Liver (tissue), 8 donors: ENCODE measurements at regions not wholly inside any gene's neighbourhood (a gene's known extent, or its start where the extent isn't known, plus 50 kb on each side); places are given as distances from the start of the nearest gene placed in this dataset.

Experiments
- DNase-seq: peaks from one replicate; pipeline ENCODE4 v3.0.0-alpha.2; 2017; ENCODE audit warnings: low spot score
- H3K27ac ChIP-seq, 2 donors: one replicate each; pipeline ENCODE4 v1.7.0; 2013; ENCODE audit warnings: inconsistent platforms in 2 of 2, low read length in 2 of 2, control low read depth in 1 of 2, low read depth in 1 of 2, mild to moderate bottlenecking in 1 of 2
- H3K27me3 ChIP-seq, 4 donors: one replicate each; pipeline versions ENCODE4 v1.6.1 to v1.7.0; 2013; ENCODE audit warnings: low read length in 3 of 4, inconsistent platforms in 1 of 4, mild to moderate bottlenecking in 1 of 4, moderate library complexity in 1 of 4; ENCODE audit not compliant: control insufficient read depth in 4 of 4, insufficient read depth in 4 of 4
- H3K36me3 ChIP-seq, 4 donors: one replicate each; pipeline versions ENCODE4 v1.6.1 to v1.7.0; 2013; ENCODE audit warnings: low read length in 3 of 4, mild to moderate bottlenecking in 3 of 4, low read depth in 1 of 4, moderate library complexity in 1 of 4; ENCODE audit not compliant: control insufficient read depth in 4 of 4, insufficient read depth in 3 of 4
- H3K4me1 ChIP-seq, 4 donors: one replicate each; pipeline versions ENCODE4 v1.6.1 to v1.7.0; 2013; ENCODE audit warnings: low read length in 3 of 4, mild to moderate bottlenecking in 3 of 4, moderate library complexity in 1 of 4; ENCODE audit not compliant: control insufficient read depth in 4 of 4, insufficient read depth in 4 of 4
- H3K4me3 ChIP-seq, 3 donors: one replicate each; pipeline versions ENCODE4 v1.6.1 to v1.7.0; 2013; ENCODE audit warnings: low read length in 3 of 3, control low read depth in 1 of 3, low read depth in 1 of 3, mild to moderate bottlenecking in 1 of 3
- H3K9ac ChIP-seq, 2 donors: one replicate each; pipeline ENCODE4 v1.7.0; 2013; ENCODE audit warnings: low read length in 2 of 2, mild to moderate bottlenecking in 2 of 2, moderate library complexity in 2 of 2, control low read depth in 1 of 2, low read depth in 1 of 2
- H3K9me3 ChIP-seq, 4 donors: one replicate each; pipeline versions ENCODE4 v1.6.1 to v1.7.0; 2013; ENCODE audit warnings: low read length in 3 of 4; ENCODE audit not compliant: control insufficient read depth in 4 of 4
- EGR1 ChIP-seq, 2 donors: IDR thresholded peaks; 2 replicates each; pipeline ENCODE4 v1.6.1; 2016 to 2018; ENCODE audit warnings: antibody characterized with exemption in 2 of 2, low read depth in 2 of 2
- FOXA1 ChIP-seq: IDR thresholded peaks from 2 replicates; pipeline ENCODE4 v1.6.1; 2016; ENCODE audit warnings: antibody characterized with exemption
- FOXA2 ChIP-seq: IDR thresholded peaks from 2 replicates; pipeline ENCODE4 v1.6.1; 2016; ENCODE audit warnings: antibody characterized with exemption
- GABPA ChIP-seq, 2 donors: IDR thresholded peaks in 1 of 2; conservative IDR thresholded peaks in 1 of 2; 2 replicates each; pipeline ENCODE4 v1.6.1; 2016; ENCODE audit warnings: antibody characterized with exemption in 2 of 2, mild to moderate bottlenecking in 1 of 2, moderate library complexity in 1 of 2
- HNF4A ChIP-seq, 2 donors: conservative IDR thresholded peaks; 2 replicates each; pipeline ENCODE4 v1.6.1; 2016; ENCODE audit warnings: antibody characterized with exemption in 2 of 2, mild to moderate bottlenecking in 2 of 2
- HNF4G ChIP-seq: IDR thresholded peaks from 2 replicates; pipeline ENCODE4 v1.6.1; 2016; ENCODE audit warnings: antibody characterized with exemption
- JUND ChIP-seq, 2 donors: IDR thresholded peaks; 2 replicates each; pipeline ENCODE4 v1.6.1; 2016; ENCODE audit warnings: antibody characterized with exemption in 2 of 2
- NR2F2 ChIP-seq: IDR thresholded peaks from 2 replicates; pipeline ENCODE4 v1.6.1; 2016; ENCODE audit warnings: antibody characterized with exemption
- RAD21 ChIP-seq, 2 donors: IDR thresholded peaks; 2 replicates each; pipeline ENCODE4 v1.6.1; 2016; ENCODE audit warnings: antibody characterized with exemption in 2 of 2, mild to moderate bottlenecking in 2 of 2
- RXRA ChIP-seq, 2 donors: IDR thresholded peaks; 2 replicates each; pipeline ENCODE4 v1.6.1; 2017 to 2018; ENCODE audit warnings: antibody characterized with exemption in 2 of 2, mild to moderate bottlenecking in 1 of 2
- SP1 ChIP-seq: IDR thresholded peaks from 2 replicates; pipeline ENCODE4 v1.6.1; 2018; ENCODE audit warnings: antibody characterized with exemption, mild to moderate bottlenecking
- TAF1 ChIP-seq: conservative IDR thresholded peaks from 2 replicates; pipeline ENCODE4 v1.6.1; 2016; ENCODE audit warnings: antibody characterized with exemption, mild to moderate bottlenecking
- YY1 ChIP-seq: IDR thresholded peaks from 2 replicates; pipeline ENCODE4 v1.6.1; 2016; ENCODE audit warnings: antibody characterized with exemption, mild to moderate bottlenecking
- WGBS: extraction: QIAGEN DNeasy Blood & Tissue Kit; methylation state at CpG from one replicate; pipeline ENCODE4 v1.1.7; 2013; 5-methylcytosine and 5-hydroxymethylcytosine counted together
- TF ChIP-seq, protein P1 (sequence below): IDR thresholded peaks from 2 replicates; pipeline ENCODE4 v1.6.1; 2016; ENCODE audit warnings: antibody characterized with exemption
- TF ChIP-seq, protein P2 (sequence below): IDR thresholded peaks from 2 replicates; pipeline ENCODE4 v1.6.1; 2016; ENCODE audit warnings: antibody characterized with exemption
- TF ChIP-seq, protein P3 (sequence below): fragments of 150-350 bp; IDR thresholded peaks from 2 replicates; pipeline ENCODE4 v1.5.1; 2017; ENCODE audit warnings: improper control_type of control experiment, low read depth, low read length; ENCODE audit not compliant: missing input control
- TF ChIP-seq, protein P4 (sequence below): IDR thresholded peaks from 2 replicates; pipeline ENCODE4 v1.6.1; 2016; ENCODE audit warnings: antibody characterized with exemption
- TF ChIP-seq, protein P5 (sequence below): IDR thresholded peaks from 2 replicates; pipeline ENCODE4 v1.6.1; 2016; ENCODE audit warnings: antibody characterized with exemption, mild to moderate bottlenecking
- donor health status: healthy.
- donor health status: healthy.
- donor health status: healthy.
- donor health status: healthy.
- donor health status: healthy.

DNA sequence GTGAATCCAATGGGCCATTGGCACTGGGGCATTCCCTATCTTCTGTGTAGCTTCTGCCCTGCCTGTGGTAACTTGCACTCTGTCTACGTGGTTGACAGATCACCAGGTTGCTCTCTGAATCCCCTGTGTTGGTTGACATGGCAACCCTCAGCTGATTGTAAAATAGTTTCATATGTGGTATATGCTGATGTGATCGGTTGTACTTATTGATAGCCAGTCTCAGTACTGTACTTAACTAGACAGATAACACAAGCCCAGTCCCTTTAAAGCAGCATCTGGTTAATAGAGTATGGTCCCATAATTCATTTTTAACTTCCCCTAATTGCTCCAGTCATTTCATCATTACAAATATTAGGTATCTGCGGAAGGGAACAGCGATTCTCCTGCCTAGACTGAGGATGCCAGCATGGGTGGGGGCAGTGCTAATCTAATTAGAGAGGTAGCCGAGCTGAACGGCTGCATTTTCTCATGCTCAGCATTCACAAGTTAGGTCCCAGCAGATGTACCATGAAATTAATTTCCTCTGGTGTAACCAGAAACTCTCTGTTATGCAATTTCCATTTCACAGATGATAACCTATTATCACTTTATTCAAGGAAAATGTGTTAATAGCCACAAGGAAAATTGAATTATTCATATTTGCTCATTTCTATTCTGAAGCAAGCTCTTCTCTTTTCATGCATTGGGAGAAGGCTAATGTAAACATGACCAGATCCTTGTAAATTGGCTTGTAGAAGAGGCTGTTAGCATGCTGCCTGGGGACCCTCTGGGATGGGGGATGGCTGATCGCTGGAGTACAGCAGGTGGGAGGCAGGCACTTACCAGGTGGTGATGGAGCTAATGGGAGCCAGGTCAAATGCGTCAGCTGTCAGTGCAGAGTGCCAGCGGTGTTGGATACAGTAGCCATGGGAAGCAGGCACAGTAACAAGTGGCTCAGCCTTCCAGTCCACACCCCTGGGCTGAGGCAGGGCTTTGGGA lies 608.3 kb downstream of the GALR1 start:
- H3K27me3 ChIP-seq: no peaks in the 10 kb centered on the region

More for the DNA sequence above, 608.3 kb downstream of the GALR1 start:
- Histone ChIP-seq H3K9ac (no peak overlapping the region), H3K27ac (no peak overlapping the region), H3K36me3 (no peaks in the 10 kb centered on the region), H3K4me1 (no peaks in the 10 kb centered on the region), H3K4me3 (no peak overlapping the region), H3K9me3 (no peaks in the 10 kb centered on the region)
- TF ChIP-seq TAF1 (no peak), HNF4A (conservative IDR thresholded peaks at IDR 0.05) (no peak), RXRA (IDR thresholded peaks at IDR 0.05) (no peak), NR2F2 (no peak), GABPA (IDR thresholded peaks at IDR 0.05 in 1 of 2, conservative IDR thresholded peaks at IDR 0.05 in 1 of 2) (no peak), YY1 (no peak), SP1 (no peak), FOXA1 (no peak), RAD21 (IDR thresholded peaks at IDR 0.05) (no peak), EGR1 (IDR thresholded peaks at IDR 0.05; ENCODE audit: low read depth in 2 of 2) (no peak), JUND (IDR thresholded peaks at IDR 0.05) (no peak), FOXA2 (no peak), HNF4G (no peak)
- TF ChIP-seq, protein P1, sequence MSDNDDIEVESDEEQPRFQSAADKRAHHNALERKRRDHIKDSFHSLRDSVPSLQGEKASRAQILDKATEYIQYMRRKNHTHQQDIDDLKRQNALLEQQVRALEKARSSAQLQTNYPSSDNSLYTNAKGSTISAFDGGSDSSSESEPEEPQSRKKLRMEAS: no peak
- TF ChIP-seq, protein P2, sequence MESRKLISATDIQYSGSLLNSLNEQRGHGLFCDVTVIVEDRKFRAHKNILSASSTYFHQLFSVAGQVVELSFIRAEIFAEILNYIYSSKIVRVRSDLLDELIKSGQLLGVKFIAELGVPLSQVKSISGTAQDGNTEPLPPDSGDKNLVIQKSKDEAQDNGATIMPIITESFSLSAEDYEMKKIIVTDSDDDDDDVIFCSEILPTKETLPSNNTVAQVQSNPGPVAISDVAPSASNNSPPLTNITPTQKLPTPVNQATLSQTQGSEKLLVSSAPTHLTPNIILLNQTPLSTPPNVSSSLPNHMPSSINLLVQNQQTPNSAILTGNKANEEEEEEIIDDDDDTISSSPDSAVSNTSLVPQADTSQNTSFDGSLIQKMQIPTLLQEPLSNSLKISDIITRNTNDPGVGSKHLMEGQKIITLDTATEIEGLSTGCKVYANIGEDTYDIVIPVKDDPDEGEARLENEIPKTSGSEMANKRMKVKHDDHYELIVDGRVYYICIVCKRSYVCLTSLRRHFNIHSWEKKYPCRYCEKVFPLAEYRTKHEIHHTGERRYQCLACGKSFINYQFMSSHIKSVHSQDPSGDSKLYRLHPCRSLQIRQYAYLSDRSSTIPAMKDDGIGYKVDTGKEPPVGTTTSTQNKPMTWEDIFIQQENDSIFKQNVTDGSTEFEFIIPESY: no peak
- TF ChIP-seq, protein P3, sequence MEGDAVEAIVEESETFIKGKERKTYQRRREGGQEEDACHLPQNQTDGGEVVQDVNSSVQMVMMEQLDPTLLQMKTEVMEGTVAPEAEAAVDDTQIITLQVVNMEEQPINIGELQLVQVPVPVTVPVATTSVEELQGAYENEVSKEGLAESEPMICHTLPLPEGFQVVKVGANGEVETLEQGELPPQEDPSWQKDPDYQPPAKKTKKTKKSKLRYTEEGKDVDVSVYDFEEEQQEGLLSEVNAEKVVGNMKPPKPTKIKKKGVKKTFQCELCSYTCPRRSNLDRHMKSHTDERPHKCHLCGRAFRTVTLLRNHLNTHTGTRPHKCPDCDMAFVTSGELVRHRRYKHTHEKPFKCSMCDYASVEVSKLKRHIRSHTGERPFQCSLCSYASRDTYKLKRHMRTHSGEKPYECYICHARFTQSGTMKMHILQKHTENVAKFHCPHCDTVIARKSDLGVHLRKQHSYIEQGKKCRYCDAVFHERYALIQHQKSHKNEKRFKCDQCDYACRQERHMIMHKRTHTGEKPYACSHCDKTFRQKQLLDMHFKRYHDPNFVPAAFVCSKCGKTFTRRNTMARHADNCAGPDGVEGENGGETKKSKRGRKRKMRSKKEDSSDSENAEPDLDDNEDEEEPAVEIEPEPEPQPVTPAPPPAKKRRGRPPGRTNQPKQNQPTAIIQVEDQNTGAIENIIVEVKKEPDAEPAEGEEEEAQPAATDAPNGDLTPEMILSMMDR: no peak
- TF ChIP-seq, protein P4, sequence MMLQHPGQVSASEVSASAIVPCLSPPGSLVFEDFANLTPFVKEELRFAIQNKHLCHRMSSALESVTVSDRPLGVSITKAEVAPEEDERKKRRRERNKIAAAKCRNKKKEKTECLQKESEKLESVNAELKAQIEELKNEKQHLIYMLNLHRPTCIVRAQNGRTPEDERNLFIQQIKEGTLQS: no peak
- TF ChIP-seq, protein P5, sequence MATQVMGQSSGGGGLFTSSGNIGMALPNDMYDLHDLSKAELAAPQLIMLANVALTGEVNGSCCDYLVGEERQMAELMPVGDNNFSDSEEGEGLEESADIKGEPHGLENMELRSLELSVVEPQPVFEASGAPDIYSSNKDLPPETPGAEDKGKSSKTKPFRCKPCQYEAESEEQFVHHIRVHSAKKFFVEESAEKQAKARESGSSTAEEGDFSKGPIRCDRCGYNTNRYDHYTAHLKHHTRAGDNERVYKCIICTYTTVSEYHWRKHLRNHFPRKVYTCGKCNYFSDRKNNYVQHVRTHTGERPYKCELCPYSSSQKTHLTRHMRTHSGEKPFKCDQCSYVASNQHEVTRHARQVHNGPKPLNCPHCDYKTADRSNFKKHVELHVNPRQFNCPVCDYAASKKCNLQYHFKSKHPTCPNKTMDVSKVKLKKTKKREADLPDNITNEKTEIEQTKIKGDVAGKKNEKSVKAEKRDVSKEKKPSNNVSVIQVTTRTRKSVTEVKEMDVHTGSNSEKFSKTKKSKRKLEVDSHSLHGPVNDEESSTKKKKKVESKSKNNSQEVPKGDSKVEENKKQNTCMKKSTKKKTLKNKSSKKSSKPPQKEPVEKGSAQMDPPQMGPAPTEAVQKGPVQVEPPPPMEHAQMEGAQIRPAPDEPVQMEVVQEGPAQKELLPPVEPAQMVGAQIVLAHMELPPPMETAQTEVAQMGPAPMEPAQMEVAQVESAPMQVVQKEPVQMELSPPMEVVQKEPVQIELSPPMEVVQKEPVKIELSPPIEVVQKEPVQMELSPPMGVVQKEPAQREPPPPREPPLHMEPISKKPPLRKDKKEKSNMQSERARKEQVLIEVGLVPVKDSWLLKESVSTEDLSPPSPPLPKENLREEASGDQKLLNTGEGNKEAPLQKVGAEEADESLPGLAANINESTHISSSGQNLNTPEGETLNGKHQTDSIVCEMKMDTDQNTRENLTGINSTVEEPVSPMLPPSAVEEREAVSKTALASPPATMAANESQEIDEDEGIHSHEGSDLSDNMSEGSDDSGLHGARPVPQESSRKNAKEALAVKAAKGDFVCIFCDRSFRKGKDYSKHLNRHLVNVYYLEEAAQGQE: no peak
- 57% methylated on average over 9 of the region's 9 CpGs for WGBS
- DNase-seq: no peak
